Fibroblast of upper back skin (primary cell): ENCODE measurements at regions not wholly inside any gene's neighbourhood (a gene's known extent, or its start where the extent isn't known, plus 50 kb on each side); places are given as distances from the start of the nearest gene placed in this dataset.

Source experiments
- DNase-seq: peaks from one replicate; pipeline ENCODE4 v3.0.0-alpha.2; 2013

- DNase-seq, result no peak
These were observed 52.1 kb upstream of the PITX1 start for GRCh38 chr5:135085936-135086725.

GRCh38 chr5:135085133-135085935 is 51.3 kb upstream of the PITX1 start:
- DNase-seq, result no peak
